MM.1S (cell line): ENCODE measurements at regions not wholly inside any gene's neighbourhood (a gene's known extent, or its start where the extent isn't known, plus 50 kb on each side); places are given as distances from the start of the nearest gene placed in this dataset.

Experiments
- CTCF ChIP-seq: fragments of 300-600 bp; sonication (generic); IDR thresholded peaks from 2 replicates; pipeline ENCODE4 v1.5.1; 2016; ENCODE audit warnings: antibody characterized with exemption, low read length, mixed read lengths
- EZH2 ChIP-seq: fragments of 300-600 bp; sonication (generic); optimal IDR thresholded peaks from 2 replicates; pipeline ENCODE3; 2017; ENCODE audit warnings: low read depth, mild to moderate bottlenecking, antibody characterized with exemption, low read length, mixed read lengths
- EZH2phosphoT487 ChIP-seq: fragments of 300-600 bp; sonication (generic); IDR thresholded peaks from 2 replicates; pipeline ENCODE4 v1.6.1; 2018; ENCODE audit warnings: antibody characterized with exemption, low read length

- TF ChIP-seq CTCF (no peak), EZH2 (no peak), EZH2phosphoT487 (no peak)
Observed at GRCh38 chr14:27056586-27056985, 458.8 kb upstream of the NOVA1 start.
